Ammon's horn (tissue), 1 donor: ENCODE measurements at regions not wholly inside any gene's neighbourhood (a gene's known extent, or its start where the extent isn't known, plus 50 kb on each side); places are given as distances from the start of the nearest gene placed in this dataset.

Experiments used
- DNase-seq: peaks from one replicate; pipeline ENCODE4 v3.0.0-alpha.2; 2016; ENCODE audit warnings: low spot score

DNA sequence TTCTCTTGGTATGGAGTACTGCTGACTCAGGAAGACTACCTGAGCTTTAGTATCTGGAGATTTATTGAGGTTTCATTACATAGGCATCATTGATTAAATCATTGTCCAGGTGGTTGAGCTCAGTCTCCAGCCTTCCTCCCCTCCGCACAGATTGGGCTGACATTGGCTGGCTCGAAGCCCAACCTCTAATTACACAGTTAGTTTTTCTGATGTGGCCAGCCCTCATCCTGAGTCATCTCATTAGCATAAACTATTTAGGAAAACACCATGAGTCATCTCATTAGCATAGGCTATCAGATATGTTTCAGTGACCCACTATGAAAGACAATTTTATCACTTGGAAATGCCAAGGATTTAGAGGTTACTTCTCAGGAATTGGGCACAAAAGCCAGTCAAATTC, 93.9 kb upstream of the ANKRD50 start:
- DNase-seq, result no peak

GRCh38 chr4:124804584-124804983, 92.1 kb upstream of the ANKRD50 start:
- DNase-seq, result no peak

- no peak for DNase-seq
These were observed 91.5 kb upstream of the ANKRD50 start for GRCh38 chr4:124804041-124804440.

GRCh38 chr4:124803641-124804040, 91.1 kb upstream of the ANKRD50 start:
- no peak for DNase-seq

DNA sequence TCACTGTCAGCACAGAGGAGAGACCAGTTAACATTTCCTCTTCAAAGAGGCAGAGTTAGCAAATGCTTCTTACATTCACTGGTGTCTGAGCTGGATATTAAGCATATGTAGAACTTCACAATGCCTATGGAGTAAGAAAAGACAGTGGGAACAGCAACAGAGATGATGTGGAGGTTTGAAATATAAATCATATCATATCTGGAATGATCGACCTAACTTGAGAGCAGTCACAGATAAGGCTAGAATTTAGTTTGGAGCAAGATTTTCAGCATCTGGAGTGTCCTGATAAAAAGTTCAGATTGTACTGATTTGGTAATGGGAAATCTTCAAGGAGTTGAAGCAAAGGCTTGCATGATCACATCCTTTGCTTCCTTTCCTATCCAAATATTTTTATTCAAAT, 90.5 kb upstream of the ANKRD50 start:
- DNase-seq, result no peak

- no peak for DNase-seq
These were observed 84.7 kb upstream of the ANKRD50 start for GRCh38 chr4:124797223-124797622.

DNA sequence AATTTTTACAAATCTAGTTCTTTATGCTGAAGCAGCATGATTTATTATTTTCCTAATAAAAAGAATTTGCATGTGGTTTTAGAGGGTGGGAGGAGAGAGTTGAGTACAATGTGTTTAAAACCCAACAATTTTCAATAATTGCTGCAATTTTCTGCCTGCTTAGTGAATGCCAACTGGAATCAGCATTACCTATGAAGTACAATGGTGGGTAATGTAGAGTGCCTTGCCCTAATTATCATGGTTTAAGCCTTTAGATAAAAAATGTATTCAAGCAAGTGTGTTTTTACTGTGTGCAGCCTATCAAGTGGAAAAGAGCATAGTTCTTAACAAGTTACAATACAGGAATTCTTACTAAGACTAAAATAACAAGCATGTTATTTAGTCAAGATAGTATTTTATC, 77.9 kb upstream of the ANKRD50 start:
- DNase-seq, result no peak

GRCh38 chr4:124786634-124787033, 74.1 kb upstream of the ANKRD50 start:
- no peak for DNase-seq

- DNase-seq, result no peak
These were observed 73.1 kb upstream of the ANKRD50 start for GRCh38 chr4:124785645-124786044.

DNA sequence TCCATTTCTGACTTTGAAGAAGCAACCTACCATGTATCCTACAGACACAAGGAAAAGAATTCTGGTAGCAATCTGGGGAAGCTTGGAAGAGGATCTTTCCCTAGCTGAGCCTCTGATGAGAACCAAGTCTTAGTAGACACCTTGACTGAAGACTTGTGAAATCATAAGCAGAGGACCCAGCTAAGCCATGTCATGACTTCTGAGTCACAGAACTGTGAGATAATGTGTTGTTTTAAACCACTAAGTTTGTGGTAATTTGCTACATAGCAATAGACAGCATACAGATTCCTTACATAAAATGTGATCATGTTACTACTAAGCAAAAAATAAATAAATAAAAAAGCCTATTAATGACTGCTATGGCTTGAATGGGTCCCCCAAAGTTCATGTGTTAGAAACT, 71.3 kb upstream of the ANKRD50 start:
- DNase-seq, result no peak

GRCh38 chr4:124777007-124777406, 64.5 kb upstream of the ANKRD50 start:
- no peak for DNase-seq

- no peak for DNase-seq
These were observed 56.2 kb upstream of the ANKRD50 start for GRCh38 chr4:124768596-124769365.

GRCh38 chr4:124762956-124763355, 50.4 kb upstream of the ANKRD50 start:
- no peak for DNase-seq
